Neural cell (in vitro differentiated cells): ENCODE measurements at regions not wholly inside any gene's neighbourhood (a gene's known extent, or its start where the extent isn't known, plus 50 kb on each side); places are given as distances from the start of the nearest gene placed in this dataset.

Experiments
- H2AFZ ChIP-seq: fragments of 200-600, 300-800 bp; sonication (generic), shearing (Covaris generic); 2 replicates; pipeline ENCODE4 v1.6.0; 2014; ENCODE audit warnings: low read depth, mild to moderate bottlenecking, antibody characterized with exemption, low read length, moderate library complexity
- H3F3A ChIP-seq: fragments of 200-600 bp; shearing (Covaris generic); 2 replicates; pipeline ENCODE4 v1.6.1; 2016; ENCODE audit warnings: mild to moderate bottlenecking, moderate library complexity, mixed read lengths, antibody characterized with exemption, low read length; ENCODE audit not compliant: insufficient read depth, poor library complexity, severe bottlenecking
- H3K27ac ChIP-seq: fragments of 200-600, 300-800 bp; sonication (generic), shearing (Covaris generic); 2 replicates; pipeline ENCODE4 v1.5.1; 2014; ENCODE audit warnings: mild to moderate bottlenecking, low read length, moderate library complexity
- H3K27me3 ChIP-seq: fragments of 300-800, 200-600 bp; sonication (generic), shearing (Covaris generic); 2 replicates; pipeline ENCODE4 v1.6.0; 2014; ENCODE audit warnings: mild to moderate bottlenecking, low read depth, low read length, moderate library complexity; ENCODE audit not compliant: insufficient read depth
- H3K36me3 ChIP-seq: fragments of 300-800, 200-600 bp; sonication (generic), shearing (Covaris generic); 2 replicates; pipeline ENCODE4 v1.5.1; 2014; ENCODE audit warnings: mild to moderate bottlenecking, antibody characterized with exemption, low read length, moderate library complexity; ENCODE audit not compliant: insufficient read depth
- H3K4me2 ChIP-seq: fragments of 300-800, 200-600 bp; sonication (generic), shearing (Covaris generic); 2 replicates; pipeline ENCODE4 v1.6.0; 2014; ENCODE audit warnings: mild to moderate bottlenecking, low read length
- H3K4me3 ChIP-seq: fragments of 300-800, 200-600 bp; sonication (generic), shearing (Covaris generic); 2 replicates; pipeline ENCODE4 v1.5.1; 2014; ENCODE audit warnings: mild to moderate bottlenecking, low read length, moderate library complexity
- H3K79me2 ChIP-seq: fragments of 200-600 bp; shearing (Covaris generic); replicated peaks from 2 replicates; pipeline ENCODE4 v1.6.0; 2014; ENCODE audit warnings: mild to moderate bottlenecking, low read length, moderate library complexity; ENCODE audit not compliant: insufficient read depth
- H3K9ac ChIP-seq: fragments of 300-800, 200-600 bp; sonication (generic), shearing (Covaris generic); 2 replicates; pipeline ENCODE4 v1.6.1; 2016; ENCODE audit warnings: mild to moderate bottlenecking, low read length, mixed read lengths
- H3K9me2 ChIP-seq: fragments of 200-600 bp; shearing (Covaris generic); 2 replicates; pipeline ENCODE4 v1.6.1; 2016; ENCODE audit warnings: mild to moderate bottlenecking, low read length, mixed read lengths; ENCODE audit not compliant: insufficient read depth
- H3K9me3 ChIP-seq: fragments of 200-600, 300-800 bp; sonication (generic), shearing (Covaris generic); 2 replicates; pipeline ENCODE4 v1.6.1; 2016; ENCODE audit warnings: mild to moderate bottlenecking, mixed run types, low read length, moderate library complexity, mixed read lengths
- H4K20me1 ChIP-seq: fragments of 200-600 bp; shearing (Covaris generic); 2 replicates; pipeline ENCODE4 v1.6.1; 2016; ENCODE audit warnings: mild to moderate bottlenecking, mixed run types; ENCODE audit not compliant: insufficient read depth
- CTCF ChIP-seq: fragments of 450-650 bp; IDR thresholded peaks from 2 replicates; pipeline ENCODE4 v1.5.1; 2014; ENCODE audit warnings: antibody characterized with exemption, mild to moderate bottlenecking, moderate library complexity; ENCODE audit not compliant: poor library complexity, severe bottlenecking
- EP300 ChIP-seq: fragments of 450-650 bp; conservative IDR thresholded peaks from 2 replicates; pipeline ENCODE4 v1.6.1; 2014; ENCODE audit warnings: antibody characterized with exemption, mild to moderate bottlenecking, moderate library complexity; ENCODE audit not compliant: poor library complexity, severe bottlenecking
- EZH2 ChIP-seq: fragments of 200-600, 300-800 bp; shearing (Covaris generic), sonication (generic); IDR thresholded peaks from 2 replicates; pipeline ENCODE4 v1.6.1; 2014; ENCODE audit warnings: antibody characterized with exemption, low read length, borderline replicate concordance, mild to moderate bottlenecking; ENCODE audit not compliant: insufficient read depth, poor library complexity, severe bottlenecking
- MXI1 ChIP-seq: fragments of 450-650 bp; conservative IDR thresholded peaks from 2 replicates; pipeline ENCODE4 v1.6.1; 2014; ENCODE audit warnings: antibody characterized with exemption, mild to moderate bottlenecking; ENCODE audit not compliant: poor library complexity, severe bottlenecking
- POLR2AphosphoS5 ChIP-seq: IDR thresholded peaks from 2 replicates; pipeline ENCODE4 v1.6.1; 2012
- RAD21 ChIP-seq: fragments of 450-650 bp; conservative IDR thresholded peaks from 2 replicates; pipeline ENCODE4 v1.6.1; 2014; ENCODE audit warnings: antibody characterized with exemption, mild to moderate bottlenecking, moderate library complexity
- REST ChIP-seq: IDR thresholded peaks from 2 replicates; pipeline ENCODE4 v1.6.1; 2012; ENCODE audit warnings: borderline replicate concordance
- SMC3 ChIP-seq: fragments of 450-650 bp; conservative IDR thresholded peaks from 2 replicates; pipeline ENCODE4 v1.6.1; 2014; ENCODE audit warnings: antibody characterized with exemption, mild to moderate bottlenecking, moderate library complexity; ENCODE audit not compliant: poor library complexity
- TAF1 ChIP-seq: IDR thresholded peaks from 2 replicates; pipeline ENCODE4 v1.6.1; 2012; ENCODE audit warnings: low read depth

GRCh38 chr13:40172878-40173277, 493.6 kb downstream of the FOXO1 start:
- Histone ChIP-seq H3K27ac (no peak overlapping the region), H3F3A (no peaks in the 10 kb centered on the region), H3K9me2 (no peaks in the 10 kb centered on the region), H4K20me1 (no peaks in the 10 kb centered on the region), H3K36me3 (no peaks in the 10 kb centered on the region), H2AFZ (no peak overlapping the region), H3K4me3 (no peak overlapping the region), H3K79me2 (no peaks in the 10 kb centered on the region), H3K27me3 (no peaks in the 10 kb centered on the region), H3K4me2 (no peak overlapping the region), H3K9me3 (no peaks in the 10 kb centered on the region), H3K9ac (no peak overlapping the region)
- TF ChIP-seq CTCF (no peak), MXI1 (no peak), POLR2AphosphoS5 (no peak), REST (no peak)

GRCh38 chr13:40175639-40176038, 490.8 kb downstream of the FOXO1 start:
- Histone ChIP-seq H3K27me3 (no peaks in the 10 kb centered on the region), H4K20me1 (no peaks in the 10 kb centered on the region), H3K4me3 (no peak overlapping the region), H3K79me2 (no peaks in the 10 kb centered on the region), H3F3A (no peaks in the 10 kb centered on the region), H3K4me2 (no peak overlapping the region), H3K9me2 (no peaks in the 10 kb centered on the region), H2AFZ (no peak overlapping the region), H3K36me3 (no peaks in the 10 kb centered on the region), H3K9ac (no peak overlapping the region), H3K27ac (no peak overlapping the region), H3K9me3 (no peaks in the 10 kb centered on the region)
- TF ChIP-seq EP300 (no peak), EZH2 (no peak), RAD21 (no peak), MXI1 (no peak), TAF1 (no peak), SMC3 (no peak), POLR2AphosphoS5 (no peak), REST (no peak), CTCF (no peak)
